Hepatocyte (in vitro differentiated cells): ENCODE measurements at regions not wholly inside any gene's neighbourhood (a gene's known extent, or its start where the extent isn't known, plus 50 kb on each side); places are given as distances from the start of the nearest gene placed in this dataset.
"Not testable (repeated sequence)": the region's sequence is repeated elsewhere in the genome, so short reads cannot be mapped to it uniquely, and the experiment has no call there.

Experiments
- DNase-seq: peaks from one replicate; pipeline ENCODE4 v3.0.0-alpha.2; 2016; ENCODE audit warnings: low spot score
- H2AFZ ChIP-seq: fragments of 200-600 bp; sonication (generic); 2 replicates; pipeline ENCODE4 v1.6.0; 2016; ENCODE audit warnings: antibody characterized with exemption, mild to moderate bottlenecking
- H3K27ac ChIP-seq: fragments of 200-600 bp; sonication (generic); 2 replicates; pipeline ENCODE4 v1.5.1; 2016; ENCODE audit warnings: mild to moderate bottlenecking
- H3K27me3 ChIP-seq: fragments of 200-600 bp; sonication (generic); 2 replicates; pipeline ENCODE4 v1.6.1; 2016
- H3K36me3 ChIP-seq: fragments of 200-600 bp; sonication (generic); replicated peaks from 2 replicates; pipeline ENCODE4 v1.5.1; 2016; ENCODE audit warnings: low read depth; ENCODE audit not compliant: insufficient read depth
- H3K4me1 ChIP-seq: fragments of 200-600 bp; sonication (generic); 2 replicates; pipeline ENCODE4 v1.5.1; 2016; ENCODE audit warnings: mild to moderate bottlenecking, moderate library complexity; ENCODE audit not compliant: insufficient read depth
- H3K4me2 ChIP-seq: fragments of 200-600 bp; sonication (generic); 2 replicates; pipeline ENCODE4 v1.6.0; 2016
- H3K4me3 ChIP-seq: fragments of 200-600 bp; sonication (generic); 2 replicates; pipeline ENCODE4 v1.5.1; 2016; ENCODE audit warnings: mild to moderate bottlenecking
- H3K79me2 ChIP-seq: fragments of 200-600 bp; sonication (generic); 2 replicates; pipeline ENCODE4 v1.6.0; 2017; ENCODE audit warnings: mild to moderate bottlenecking
- H3K9me2 ChIP-seq: fragments of 200-600 bp; sonication (generic); replicated peaks from 2 replicates; pipeline ENCODE4 v1.6.0; 2017; ENCODE audit warnings: mild to moderate bottlenecking; ENCODE audit not compliant: insufficient read depth
- H3K9me3 ChIP-seq: fragments of 200-600 bp; sonication (generic); 2 replicates; pipeline ENCODE4 v1.5.1; 2016; ENCODE audit warnings: low read depth, mild to moderate bottlenecking
- H4K20me1 ChIP-seq: fragments of 200-600 bp; sonication (generic); 2 replicates; pipeline ENCODE4 v1.6.0; 2016; ENCODE audit warnings: mild to moderate bottlenecking; ENCODE audit not compliant: insufficient read depth, poor library complexity, severe bottlenecking
- EZH2 ChIP-seq: fragments of 200-600 bp; sonication (generic); IDR thresholded peaks from 2 replicates; pipeline ENCODE4 v1.6.1; 2016; ENCODE audit warnings: antibody characterized with exemption, mild to moderate bottlenecking, borderline replicate concordance
- EZH2phosphoT487 ChIP-seq: fragments of 200-600 bp; sonication (generic); IDR thresholded peaks from one replicate; pipeline ENCODE4 v1.6.1; 2018; ENCODE audit warnings: antibody characterized with exemption, mild to moderate bottlenecking, low read depth, moderate library complexity; ENCODE audit not compliant: unreplicated experiment, severe bottlenecking
- WGBS: methylation state at CpG from one replicate; pipeline ENCODE4 v1.1.6; 2016; ENCODE audit warnings: low lambda C conversion rate; ENCODE audit errors: missing lambda C conversion rate; 5-methylcytosine and 5-hydroxymethylcytosine counted together
- TF ChIP-seq, protein P1 (sequence below): fragments of 200-600 bp; sonication (generic); IDR thresholded peaks from 2 replicates; pipeline ENCODE4 v1.5.1; 2016; ENCODE audit warnings: antibody characterized with exemption, mild to moderate bottlenecking; ENCODE audit not compliant: poor library complexity

DNA sequence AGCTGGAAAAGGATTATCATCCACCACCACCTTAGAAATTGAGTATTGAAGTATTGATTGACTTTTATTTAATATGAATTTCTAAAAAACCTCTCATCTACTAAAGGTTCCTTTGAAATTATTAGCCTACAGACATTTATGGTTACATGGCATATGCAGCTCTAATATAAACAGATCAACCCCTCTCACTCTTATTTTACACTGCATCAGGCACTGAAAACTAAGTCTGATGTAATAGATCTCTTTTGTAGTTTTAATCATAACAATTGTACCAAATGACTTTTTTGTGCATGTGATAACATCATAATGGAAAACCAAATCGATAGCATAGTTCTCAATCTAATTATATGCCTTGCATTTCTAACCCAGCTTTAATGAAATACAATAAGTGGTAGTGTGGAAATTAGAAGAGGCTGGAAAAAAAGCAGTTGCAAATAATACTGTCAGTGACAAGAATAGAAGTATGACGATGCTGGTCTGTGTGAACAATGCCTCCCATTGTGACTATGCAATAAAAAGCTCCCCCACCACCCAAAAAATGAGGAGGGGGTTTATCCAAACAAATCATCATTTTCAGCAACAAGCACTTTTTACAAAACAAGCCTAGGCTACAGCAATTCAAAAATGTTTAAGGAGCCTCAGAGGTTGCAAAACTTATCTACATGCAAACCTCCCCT lies 426.5 kb upstream of the NFIA start:
- Histone ChIP-seq H4K20me1 (no peaks in the 10 kb centered on the region), H2AFZ (no peak overlapping the region), H3K4me2 (no peak overlapping the region), H3K4me1 (no peaks in the 10 kb centered on the region), H3K9me2 (no peaks in the 10 kb centered on the region), H3K27ac (no peak overlapping the region), H3K79me2 (no peaks in the 10 kb centered on the region), H3K9me3 (no peaks in the 10 kb centered on the region), H3K4me3 (no peak overlapping the region), H3K36me3 (no peaks in the 10 kb centered on the region), H3K27me3 (no peaks in the 10 kb centered on the region)
- WGBS = 67% methylated on average over 2 of the region's 2 CpGs
- no peak for DNase-seq
- TF ChIP-seq, protein P1, sequence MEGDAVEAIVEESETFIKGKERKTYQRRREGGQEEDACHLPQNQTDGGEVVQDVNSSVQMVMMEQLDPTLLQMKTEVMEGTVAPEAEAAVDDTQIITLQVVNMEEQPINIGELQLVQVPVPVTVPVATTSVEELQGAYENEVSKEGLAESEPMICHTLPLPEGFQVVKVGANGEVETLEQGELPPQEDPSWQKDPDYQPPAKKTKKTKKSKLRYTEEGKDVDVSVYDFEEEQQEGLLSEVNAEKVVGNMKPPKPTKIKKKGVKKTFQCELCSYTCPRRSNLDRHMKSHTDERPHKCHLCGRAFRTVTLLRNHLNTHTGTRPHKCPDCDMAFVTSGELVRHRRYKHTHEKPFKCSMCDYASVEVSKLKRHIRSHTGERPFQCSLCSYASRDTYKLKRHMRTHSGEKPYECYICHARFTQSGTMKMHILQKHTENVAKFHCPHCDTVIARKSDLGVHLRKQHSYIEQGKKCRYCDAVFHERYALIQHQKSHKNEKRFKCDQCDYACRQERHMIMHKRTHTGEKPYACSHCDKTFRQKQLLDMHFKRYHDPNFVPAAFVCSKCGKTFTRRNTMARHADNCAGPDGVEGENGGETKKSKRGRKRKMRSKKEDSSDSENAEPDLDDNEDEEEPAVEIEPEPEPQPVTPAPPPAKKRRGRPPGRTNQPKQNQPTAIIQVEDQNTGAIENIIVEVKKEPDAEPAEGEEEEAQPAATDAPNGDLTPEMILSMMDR = no peak
- TF ChIP-seq EZH2 = no peak
- no peak for TF ChIP-seq EZH2phosphoT487

DNA sequence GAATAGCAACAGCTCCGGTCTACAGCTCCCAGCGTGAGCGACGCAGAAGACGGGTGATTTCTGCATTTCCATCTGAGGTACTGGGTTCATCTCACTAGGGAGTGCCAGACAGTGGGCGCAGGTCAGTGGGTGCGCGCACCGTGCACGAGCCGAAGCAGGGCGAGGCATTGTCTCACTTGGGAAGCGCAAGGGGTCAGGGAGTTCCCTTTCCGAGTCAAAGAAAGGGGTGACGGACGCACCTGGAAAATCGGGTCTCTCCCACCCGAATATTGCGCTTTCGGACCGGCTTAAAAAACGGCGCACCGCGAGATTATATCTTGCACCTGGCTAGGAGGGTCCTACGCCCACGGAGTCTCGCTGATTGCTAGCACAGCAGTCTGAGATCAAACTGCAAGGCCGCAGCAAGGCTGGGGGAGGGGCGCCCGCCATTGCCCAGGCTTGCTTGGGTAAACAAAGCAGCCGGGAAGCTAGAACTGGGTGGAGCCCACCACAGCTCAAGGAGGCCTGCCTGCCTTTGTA lies 442.3 kb upstream of the NFIA start:
- not testable (repeated sequence) for H3K4me3 ChIP-seq, H3K79me2 ChIP-seq
- 88% methylated on average over 31 of the region's 32 CpGs for WGBS

DNA sequence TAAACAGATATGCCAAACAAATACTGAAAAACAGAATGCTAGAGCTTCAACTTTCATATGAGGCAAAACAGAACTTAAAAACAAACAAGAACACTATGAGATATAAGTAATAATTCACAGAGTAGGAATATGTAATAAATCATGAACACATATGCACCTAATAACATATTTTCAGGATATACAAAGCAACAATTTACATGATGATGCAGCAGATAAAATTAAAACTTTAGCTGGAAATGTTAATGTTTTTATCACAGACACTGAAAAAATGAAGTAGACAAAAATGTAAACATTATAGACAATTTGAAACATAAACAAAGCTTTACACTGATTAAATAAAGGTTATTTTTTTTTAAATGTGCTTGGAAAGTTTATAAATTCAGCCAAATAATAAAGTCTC lies 443.1 kb upstream of the NFIA start:
- TF ChIP-seq EZH2 = no peak
- TF ChIP-seq, protein P1 = no peak
- TF ChIP-seq EZH2phosphoT487 = no peak
- Histone ChIP-seq H4K20me1 (no peaks in the 10 kb centered on the region), H3K9me2 (no peaks in the 10 kb centered on the region), H3K9me3 (no peaks in the 10 kb centered on the region), H3K27me3 (no peaks in the 10 kb centered on the region), H3K79me2 (no peaks in the 10 kb centered on the region), H3K36me3 (no peaks in the 10 kb centered on the region), H2AFZ (no peak overlapping the region), H3K27ac (no peak overlapping the region), H3K4me1 (no peaks in the 10 kb centered on the region), H3K4me3 (no peak overlapping the region), H3K4me2 (no peak overlapping the region)
- DNase-seq = no peak

More for the DNA sequence above, 442.3 kb upstream of the NFIA start:
- not testable (repeated sequence) for H3K27me3 ChIP-seq, H3K9me3 ChIP-seq, H3K4me2 ChIP-seq, H2AFZ ChIP-seq, H4K20me1 ChIP-seq, H3K36me3 ChIP-seq, H3K9me2 ChIP-seq, H3K27ac ChIP-seq, DNase-seq, H3K4me1 ChIP-seq

DNA sequence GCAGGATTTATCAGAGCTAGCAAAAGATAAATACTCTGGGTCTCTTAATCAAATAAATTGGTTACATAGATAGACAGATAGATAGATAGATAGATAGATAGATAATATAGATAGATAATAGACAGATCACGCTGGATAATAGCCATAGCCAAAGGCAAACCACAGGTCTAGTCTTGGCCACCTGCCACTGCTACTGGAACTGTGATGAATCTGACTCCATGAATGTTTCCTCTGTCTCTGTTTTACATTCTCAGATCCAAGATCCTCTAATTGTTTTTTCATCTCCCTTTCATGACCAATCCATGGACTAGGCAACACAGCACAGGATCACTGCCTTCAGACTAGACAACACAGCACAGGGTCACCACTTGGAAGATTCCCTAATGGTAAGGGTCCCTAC lies 444.7 kb upstream of the NFIA start:
- Histone ChIP-seq H3K4me1 (no peaks in the 10 kb centered on the region), H3K79me2 (no peaks in the 10 kb centered on the region), H3K4me3 (no peak overlapping the region), H3K4me2 (no peak overlapping the region), H3K9me2 (no peaks in the 10 kb centered on the region), H3K36me3 (no peaks in the 10 kb centered on the region), H4K20me1 (no peaks in the 10 kb centered on the region), H3K27me3 (no peaks in the 10 kb centered on the region), H3K27ac (no peak overlapping the region), H3K9me3 (no peaks in the 10 kb centered on the region), H2AFZ (no peak overlapping the region)
- TF ChIP-seq, protein P1 = no peak
- 77% methylated on average over 1 of the region's 1 CpG for WGBS
- DNase-seq = no peak
